Renal pelvis (tissue), 1 donor: ENCODE measurements at regions not wholly inside any gene's neighbourhood (a gene's known extent, or its start where the extent isn't known, plus 50 kb on each side); places are given as distances from the start of the nearest gene placed in this dataset.
"Not testable (repeated sequence)": the region's sequence is repeated elsewhere in the genome, so short reads cannot be mapped to it uniquely, and the experiment has no call there.

ENCODE experiments used
- DNase-seq: peaks from one replicate; pipeline ENCODE4 v3.0.0-alpha.2; 2013

- DNase-seq: no peak
Measured at GRCh38 chr5:98500811-98501210, 272.7 kb upstream of the RGMB start.

GRCh38 chr5:98503616-98504015 is 269.8 kb upstream of the RGMB start:
- no peak for DNase-seq

GRCh38 chr5:98504505-98504904 is 269.0 kb upstream of the RGMB start:
- no peak for DNase-seq

GRCh38 chr5:98510143-98510985 is 263.1 kb upstream of the RGMB start:
- peak; percentile 27 for DNase-seq

- DNase-seq: no peak
Measured at GRCh38 chr5:98513380-98513779, 260.1 kb upstream of the RGMB start.

- no peak for DNase-seq
Measured at GRCh38 chr5:98514215-98514614, 259.2 kb upstream of the RGMB start.

DNA sequence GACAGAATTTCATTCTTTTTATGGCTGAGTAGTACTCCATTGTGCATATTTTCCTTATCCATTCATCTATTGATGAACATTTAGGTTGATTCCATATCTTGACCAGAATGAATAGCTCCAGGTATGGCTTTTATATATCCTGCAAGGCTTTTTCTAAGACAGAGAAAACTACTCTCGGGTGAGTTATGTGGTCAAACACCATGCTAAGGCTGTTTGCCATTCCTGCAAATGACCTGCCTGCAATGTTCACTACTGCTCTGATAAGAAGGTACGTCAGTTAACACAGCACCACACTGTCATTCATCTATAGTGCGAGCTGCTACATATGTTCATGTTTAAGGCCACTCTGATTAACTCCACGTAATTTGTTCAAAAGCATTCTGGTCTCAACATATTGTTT is 256.8 kb upstream of the RGMB start:
- DNase-seq: no peak

DNA sequence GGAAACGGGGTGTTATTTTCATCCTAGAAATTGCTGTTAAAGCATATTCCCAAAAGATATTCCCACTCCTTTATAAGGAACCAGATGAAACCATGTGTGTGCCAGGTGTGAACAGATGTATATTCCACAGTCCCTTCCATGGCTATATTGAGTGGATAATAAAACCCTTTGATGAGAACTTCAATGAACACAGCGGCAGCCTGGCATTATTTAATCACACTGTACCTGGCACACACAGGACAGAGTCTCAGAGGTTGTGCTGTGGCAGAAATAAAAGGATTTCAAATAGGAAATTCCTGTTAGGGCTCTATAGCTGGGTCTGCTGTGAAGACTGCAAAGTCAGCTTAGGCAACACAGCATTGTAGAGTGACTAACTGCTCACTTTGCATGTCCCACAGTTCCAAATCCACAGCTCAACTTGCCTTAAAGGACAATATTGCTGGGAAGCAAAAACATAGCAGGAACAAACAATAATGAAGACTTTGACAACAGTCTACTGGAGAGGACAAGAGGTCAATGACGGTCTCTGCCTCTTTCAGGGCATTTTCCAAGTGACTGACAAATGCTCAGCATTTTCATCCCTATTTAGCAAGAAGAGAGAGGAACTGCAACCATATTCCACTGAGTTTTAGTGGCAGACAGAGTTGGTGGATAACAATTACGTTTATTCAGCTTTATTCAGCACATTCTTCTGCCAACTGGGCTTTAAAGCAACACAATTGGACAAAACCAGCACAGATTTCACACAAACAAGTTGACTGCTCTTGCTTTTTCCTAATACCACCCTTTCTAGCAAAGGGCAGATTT is 255.7 kb upstream of the RGMB start:
- no peak for DNase-seq

GRCh38 chr5:98518754-98519153 is 254.7 kb upstream of the RGMB start:
- no peak for DNase-seq

- no peak for DNase-seq
Measured at GRCh38 chr5:98519571-98519970, 253.9 kb upstream of the RGMB start.

DNA sequence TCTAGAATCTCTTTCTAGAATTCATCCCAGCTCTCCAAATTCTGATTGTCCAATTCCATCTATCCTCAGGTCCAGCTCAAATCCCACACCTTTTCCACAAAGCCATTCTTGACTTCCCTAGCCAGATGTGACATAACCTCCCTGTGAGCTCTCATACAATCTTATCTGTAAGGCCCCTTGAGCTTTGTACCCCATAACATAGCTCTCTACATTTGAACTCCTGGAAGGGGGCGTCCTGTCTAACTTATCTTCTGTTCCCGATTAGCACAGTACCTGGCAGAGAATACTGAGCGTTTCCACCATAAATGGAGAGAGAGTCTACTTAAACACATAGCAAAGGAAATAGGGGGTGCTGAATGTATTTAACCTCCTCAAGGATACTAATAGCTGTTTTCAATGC is 251.6 kb upstream of the RGMB start:
- no peak for DNase-seq

DNA sequence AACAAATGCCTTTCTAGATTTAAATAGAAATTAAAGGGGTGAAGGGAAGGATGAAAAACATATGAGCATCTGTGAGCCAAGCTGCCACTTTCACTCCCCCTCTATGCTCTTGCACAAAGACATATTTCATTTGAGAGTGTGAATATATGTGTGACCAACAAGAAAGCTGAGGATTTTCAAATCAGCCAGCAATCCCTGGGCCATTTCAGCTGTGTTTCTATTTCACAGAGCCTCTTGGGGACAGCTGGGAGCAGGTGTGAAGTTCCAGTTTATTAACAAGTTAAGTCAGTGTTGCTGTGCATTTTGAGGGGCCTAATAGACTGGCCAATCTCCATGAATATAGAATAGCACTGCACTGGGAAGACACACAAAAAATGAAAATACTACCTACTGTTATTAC is 248.7 kb upstream of the RGMB start:
- no peak for DNase-seq

DNA sequence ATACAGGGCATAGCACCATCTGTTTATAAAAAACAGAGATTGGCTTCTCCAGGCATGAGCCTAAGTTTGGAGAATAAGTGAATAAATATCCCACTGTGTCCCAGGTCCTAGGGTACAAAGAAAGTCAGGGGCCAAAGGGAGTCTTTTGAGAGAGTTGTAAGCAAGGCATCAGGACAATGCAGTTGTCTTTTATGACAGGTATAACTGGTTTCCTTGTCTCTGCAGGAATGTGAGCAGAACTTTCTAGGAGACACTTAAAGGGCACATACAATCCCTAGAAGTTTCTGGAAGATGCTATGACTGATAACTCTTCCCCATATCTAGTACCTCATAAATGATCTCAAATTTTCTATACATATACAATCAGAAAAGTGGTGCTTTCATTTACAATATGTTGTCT is 245.6 kb upstream of the RGMB start:
- no peak for DNase-seq

DNA sequence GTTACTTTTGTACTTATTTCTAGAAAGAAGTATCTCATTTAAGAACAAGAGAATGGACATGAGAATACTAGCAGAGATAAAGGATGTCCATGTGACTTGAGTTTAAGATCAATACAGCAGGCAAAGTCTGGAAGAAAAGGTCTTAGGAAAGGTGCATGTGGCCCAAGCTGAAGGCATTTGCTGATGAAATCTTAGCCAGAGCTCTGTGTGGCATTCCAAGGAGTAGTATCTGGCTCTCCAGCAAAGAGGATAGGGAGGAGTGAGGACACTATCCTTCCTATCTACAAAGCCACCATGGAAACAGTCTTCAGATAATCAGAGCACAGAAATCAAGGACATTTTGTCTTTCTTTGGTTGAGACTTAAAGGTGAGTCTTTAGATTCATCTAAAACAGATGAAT is 244.1 kb upstream of the RGMB start:
- no peak for DNase-seq

- DNase-seq: no peak
Measured at GRCh38 chr5:98530224-98530623, 243.2 kb upstream of the RGMB start.

- DNase-seq: no peak
Measured at GRCh38 chr5:98535901-98536300, 237.6 kb upstream of the RGMB start.

DNA sequence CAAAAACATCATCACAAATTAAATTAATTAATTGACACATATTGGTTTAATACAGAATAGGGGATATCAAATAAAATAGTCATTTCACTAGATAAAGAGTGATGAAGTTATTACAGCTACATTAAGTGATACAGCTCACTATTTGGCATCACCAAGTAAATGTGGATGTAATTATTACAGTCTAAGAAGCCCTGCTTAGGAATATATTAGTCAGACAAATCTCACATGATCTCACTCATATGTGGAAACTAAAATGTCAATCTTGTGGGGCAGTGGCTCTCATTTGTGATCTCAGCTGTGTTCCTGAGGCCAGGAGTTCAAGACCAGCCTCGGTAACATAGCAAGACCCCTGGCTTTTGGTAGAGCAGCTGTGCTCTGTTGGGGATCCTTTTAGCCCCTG is 233.4 kb upstream of the RGMB start:
- no peak for DNase-seq

GRCh38 chr5:98541641-98542040 is 231.8 kb upstream of the RGMB start:
- DNase-seq: no peak

DNA sequence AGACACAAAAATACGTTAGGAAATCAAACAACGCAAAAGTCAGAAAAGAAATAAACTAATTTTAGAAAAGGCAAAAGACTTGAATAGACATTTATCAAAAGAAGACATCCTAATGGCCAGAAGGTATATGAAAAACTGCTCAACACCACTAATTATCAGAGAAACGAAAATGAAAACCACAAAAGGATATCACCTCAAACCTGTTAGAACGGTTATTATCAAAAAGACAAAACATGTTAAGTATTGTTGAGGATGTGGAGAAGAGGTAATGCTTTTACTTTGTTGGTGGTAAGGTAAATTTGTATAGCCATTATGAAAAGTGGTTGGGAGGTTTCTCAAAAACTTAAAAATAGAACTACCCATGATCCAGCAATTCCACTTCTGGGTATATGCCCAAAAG is 230.0 kb upstream of the RGMB start:
- no peak for DNase-seq

DNA sequence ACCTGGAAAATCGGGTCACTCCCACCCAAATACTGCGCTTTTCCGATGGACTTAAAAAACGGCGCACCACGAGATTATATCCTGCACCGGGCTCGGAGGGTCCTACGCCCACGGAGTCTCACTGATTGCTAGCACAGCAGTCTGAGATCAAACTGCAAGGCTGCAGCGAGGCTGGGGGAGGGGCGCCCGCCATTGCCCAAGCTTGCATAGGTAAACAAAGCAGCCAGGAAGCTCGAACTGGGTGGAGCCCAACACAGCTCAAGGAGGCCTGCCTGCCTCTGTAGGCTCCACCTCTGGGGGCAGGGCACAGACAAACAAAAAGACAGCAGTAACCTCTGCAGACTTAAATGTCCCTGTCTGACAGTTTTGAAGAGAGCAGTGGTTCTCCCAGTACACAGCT is 226.5 kb upstream of the RGMB start:
- not testable (repeated sequence) for DNase-seq

DNA sequence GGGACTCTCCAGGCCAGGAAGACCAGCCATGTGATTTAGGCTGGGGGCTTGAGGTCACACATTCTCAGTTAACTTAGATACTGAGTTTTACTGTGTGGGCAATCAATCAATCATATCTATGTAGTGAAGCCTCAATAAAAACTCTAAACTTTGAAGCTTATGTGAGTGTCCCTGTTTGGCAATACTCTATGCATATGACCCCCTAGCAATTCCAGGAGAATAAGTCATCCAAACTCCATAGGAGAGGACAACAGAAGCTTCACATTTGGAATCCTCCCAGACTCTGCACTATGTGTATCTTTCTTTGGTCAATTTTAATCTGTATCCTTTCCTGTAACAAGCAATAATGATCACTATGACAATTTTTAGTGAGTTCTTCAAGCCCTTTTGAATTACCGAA is 216.8 kb upstream of the RGMB start:
- no peak for DNase-seq

DNA sequence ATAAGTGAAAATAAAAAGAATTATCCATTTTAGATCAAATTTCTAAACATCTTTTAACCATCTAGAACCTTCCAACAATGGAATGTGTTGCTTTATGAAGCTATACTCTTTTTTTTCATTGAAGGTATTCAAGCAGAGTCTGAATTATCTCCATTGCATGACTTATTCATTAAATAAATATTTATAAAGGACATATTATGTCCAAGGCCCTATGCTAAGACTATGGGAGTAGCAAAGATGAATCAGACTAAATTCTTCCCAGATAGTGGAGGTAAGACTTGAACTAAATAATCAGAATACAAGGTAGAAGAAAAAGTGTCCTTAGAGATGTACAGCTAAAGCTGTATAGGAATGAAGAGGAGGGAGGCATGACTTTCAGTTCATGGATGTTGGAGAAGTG is 215.5 kb upstream of the RGMB start:
- no peak for DNase-seq

- no peak for DNase-seq
Measured at GRCh38 chr5:98563885-98564653, 209.4 kb upstream of the RGMB start.
